ENCODE measurements at regions not wholly inside any gene's neighbourhood (a gene's known extent, or its start where the extent isn't known, plus 50 kb on each side); places are given as distances from the start of the nearest gene placed in this dataset.

GRCh38 chr6:134714679-134715078 is 235.2 kb downstream of the ALDH8A1 start:
- TF ChIP-seq ZC3H10 (CRISPR knock-in tag; IDR thresholded peaks at IDR 0.05) (no peak), CSRNP3 (CRISPR knock-in tag; IDR thresholded peaks at IDR 0.05) (no peak), SNAI2 (CRISPR knock-in tag; IDR thresholded peaks at IDR 0.05) (no peak)

All from SK-N-SH treated with all-trans-retinoic acid at 6 μM for 48 hours (cell line).